SK-MEL-5 (cell line): ENCODE measurements at regions not wholly inside any gene's neighbourhood (a gene's known extent, or its start where the extent isn't known, plus 50 kb on each side); places are given as distances from the start of the nearest gene placed in this dataset.
"Not testable (repeated sequence)": the region's sequence is repeated elsewhere in the genome, so short reads cannot be mapped to it uniquely, and the experiment has no call there.

Experiments used
- DNase-seq: peaks from one replicate; pipeline ENCODE4 v3.0.0-alpha.2; 2016; ENCODE audit warnings: low read depth, low spot score
- in situ Hi-C: cut with HindIII; loops from 2 replicates; pipeline ENCODE4 v1.10.0; 2016; ENCODE audit warnings: low sequenced_read_pairs, high pct_unique_total_duplicates, low pct_unique_long_range_greater_than_20kb

DNA sequence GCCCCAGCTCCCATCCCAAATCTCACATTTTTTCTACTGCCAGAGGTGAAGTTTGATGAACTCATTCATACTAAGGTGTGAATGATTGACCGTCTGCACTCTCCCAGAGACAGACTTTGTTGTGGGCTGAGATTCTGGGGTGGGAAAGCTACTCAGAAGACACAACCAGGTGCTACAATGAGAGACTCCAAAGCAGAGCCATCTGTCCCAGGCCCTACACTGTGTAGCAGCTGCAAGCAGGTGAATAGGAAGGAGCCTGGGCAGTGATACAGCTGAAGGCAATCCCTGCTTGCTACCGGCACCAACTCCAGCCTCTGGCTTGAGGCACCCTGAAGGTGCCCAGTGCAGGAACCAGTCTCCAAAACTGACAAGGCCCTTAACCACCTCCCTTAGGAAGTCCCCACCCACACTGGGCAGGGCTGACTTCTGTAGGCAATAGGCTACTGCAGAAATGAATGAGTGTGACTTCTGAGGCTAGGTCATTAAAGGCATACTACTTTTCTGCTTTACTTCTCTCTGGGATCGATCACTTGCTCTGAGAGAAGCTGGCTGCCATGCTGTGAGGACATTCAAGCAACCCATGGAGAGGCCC lies 79.7 kb upstream of the RUNX3 start:
- DNase-seq: no peak
- in situ Hi-C loops: loop anchor here (25.0 kb wide), 1 partner anchor 97 kb away; no protein-coding TSS in a partner anchor

DNA sequence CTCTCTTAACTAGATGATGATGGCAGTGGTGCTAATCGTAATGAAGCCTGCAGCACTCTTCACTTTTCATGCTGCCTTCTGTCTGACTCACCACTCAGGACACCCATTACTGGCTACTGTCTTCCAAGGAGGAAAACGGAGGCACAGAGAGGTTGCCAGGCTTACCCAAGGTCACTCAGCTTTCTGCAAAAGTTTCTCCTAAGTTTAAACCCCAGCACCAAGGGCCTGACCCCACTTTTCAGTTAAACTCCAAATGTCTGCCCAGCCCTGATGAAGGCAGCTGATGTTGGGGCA lies 78.1 kb upstream of the RUNX3 start:
- in situ Hi-C loops: loop anchor here (25.0 kb wide), 1 partner anchor 96 kb away; no protein-coding TSS in a partner anchor
- no peak for DNase-seq

GRCh38 chr1:25007390-25008191 lies 77.5 kb upstream of the RUNX3 start:
- DNase-seq: not testable (repeated sequence)
- in situ Hi-C loops: loop anchor here (25.0 kb wide), 1 partner anchor 95 kb away; no protein-coding TSS in a partner anchor

- in situ Hi-C loops: loop anchor here (25.0 kb wide), 1 partner anchor 94 kb away; no protein-coding TSS in a partner anchor
- peak; percentile 55 for DNase-seq
Measured at GRCh38 chr1:25006770-25007169, 76.7 kb upstream of the RUNX3 start.

GRCh38 chr1:25004355-25004754 lies 74.3 kb upstream of the RUNX3 start:
- in situ Hi-C loops: loop anchor here (25.0 kb wide), 1 partner anchor 92 kb away; no protein-coding TSS in a partner anchor
- DNase-seq: no peak

GRCh38 chr1:25003457-25004190 lies 73.5 kb upstream of the RUNX3 start:
- in situ Hi-C loops: loop anchor here (25.0 kb wide), 1 partner anchor 91 kb away; no protein-coding TSS in a partner anchor
- DNase-seq: peak; percentile 84

DNA sequence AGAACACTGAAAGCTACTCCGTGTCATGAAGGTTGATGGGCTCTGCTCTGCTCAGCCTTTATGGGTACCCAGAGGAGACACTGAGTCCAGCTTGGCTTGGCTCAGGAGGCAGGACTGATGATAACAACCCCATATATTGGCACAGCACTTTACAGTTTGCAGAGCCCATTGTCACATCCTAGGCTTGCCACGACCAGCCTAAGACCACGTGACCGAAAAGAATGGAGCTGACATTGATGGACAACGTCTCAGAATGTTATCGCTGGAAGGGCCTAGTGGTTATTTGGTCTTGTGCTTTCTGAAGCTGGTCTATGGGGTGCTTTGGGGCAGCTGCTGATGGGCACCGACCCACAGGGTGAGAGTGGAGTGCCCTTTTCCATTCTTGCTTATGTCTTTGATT lies 72.9 kb upstream of the RUNX3 start:
- in situ Hi-C loops: loop anchor here (25.0 kb wide), 1 partner anchor 91 kb away; no protein-coding TSS in a partner anchor
- no peak for DNase-seq

DNA sequence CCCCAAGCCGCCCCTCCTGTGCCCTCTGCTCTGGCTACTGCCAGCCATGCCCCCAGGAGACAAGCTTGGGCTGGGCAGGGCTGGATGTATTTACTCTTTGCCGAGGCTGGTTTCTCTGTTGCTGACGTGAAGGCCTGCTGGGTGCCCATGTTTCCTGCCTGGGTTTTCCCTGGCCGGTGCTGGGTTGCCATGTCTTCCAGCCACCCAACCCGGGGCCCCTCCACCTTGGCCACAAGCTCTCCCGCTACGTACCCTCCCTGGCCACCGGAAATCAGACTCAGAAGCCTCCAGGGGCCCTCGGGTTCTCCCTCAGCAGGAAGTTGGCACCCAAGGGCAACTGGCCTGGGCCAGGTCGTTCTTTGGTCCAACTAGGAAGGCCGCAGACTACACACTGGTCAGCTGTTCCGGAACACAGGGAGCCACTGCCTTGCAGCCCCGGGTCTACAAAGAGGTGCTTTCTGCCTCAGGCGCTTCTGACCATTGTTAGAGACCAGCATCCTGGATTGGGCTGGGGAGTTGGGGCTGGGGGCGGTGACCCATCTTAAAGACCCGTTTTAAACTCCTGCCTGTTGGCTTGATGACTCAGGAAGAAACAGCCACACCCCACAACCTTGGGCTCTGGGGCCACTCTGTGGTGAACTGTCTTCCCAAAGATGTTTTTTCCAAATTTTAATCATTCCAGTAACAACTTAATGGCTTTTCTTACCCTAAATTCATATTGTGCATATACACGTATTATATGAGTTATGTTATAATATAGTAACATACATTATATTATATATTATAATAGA lies 71.2 kb upstream of the RUNX3 start:
- no peak for DNase-seq
- in situ Hi-C loops: loop anchor here (25.0 kb wide), 1 partner anchor 89 kb away; no protein-coding TSS in a partner anchor

DNA sequence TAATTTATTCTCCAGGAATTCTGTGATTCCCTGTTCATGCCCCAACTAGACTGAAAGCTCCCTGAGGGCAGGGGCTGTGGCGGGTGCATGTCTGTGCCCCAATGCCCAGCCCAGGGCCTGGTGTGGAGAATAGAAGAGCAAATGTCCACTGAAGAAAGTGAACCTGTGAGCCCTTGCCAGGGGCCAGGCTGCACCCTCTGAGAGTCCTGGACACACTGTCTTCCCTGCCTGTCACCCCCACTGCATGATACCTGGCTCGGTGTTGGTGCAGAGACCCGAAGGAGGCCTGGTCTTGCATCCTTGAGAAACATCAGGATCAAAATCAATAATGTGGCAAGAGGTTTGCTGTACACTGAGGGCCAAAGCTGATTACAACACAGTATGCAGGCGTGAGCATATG lies 69.8 kb upstream of the RUNX3 start:
- in situ Hi-C loops: loop anchor here (25.0 kb wide), 1 partner anchor 88 kb away; no protein-coding TSS in a partner anchor
- no peak for DNase-seq

- DNase-seq: no peak
- in situ Hi-C loops: no loop called here
Measured at GRCh38 chr1:24999426-24999825, 69.3 kb upstream of the RUNX3 start.

- no peak for DNase-seq
- in situ Hi-C loops: no loop called here
Measured at GRCh38 chr1:24998563-24999245, 68.6 kb upstream of the RUNX3 start.

DNA sequence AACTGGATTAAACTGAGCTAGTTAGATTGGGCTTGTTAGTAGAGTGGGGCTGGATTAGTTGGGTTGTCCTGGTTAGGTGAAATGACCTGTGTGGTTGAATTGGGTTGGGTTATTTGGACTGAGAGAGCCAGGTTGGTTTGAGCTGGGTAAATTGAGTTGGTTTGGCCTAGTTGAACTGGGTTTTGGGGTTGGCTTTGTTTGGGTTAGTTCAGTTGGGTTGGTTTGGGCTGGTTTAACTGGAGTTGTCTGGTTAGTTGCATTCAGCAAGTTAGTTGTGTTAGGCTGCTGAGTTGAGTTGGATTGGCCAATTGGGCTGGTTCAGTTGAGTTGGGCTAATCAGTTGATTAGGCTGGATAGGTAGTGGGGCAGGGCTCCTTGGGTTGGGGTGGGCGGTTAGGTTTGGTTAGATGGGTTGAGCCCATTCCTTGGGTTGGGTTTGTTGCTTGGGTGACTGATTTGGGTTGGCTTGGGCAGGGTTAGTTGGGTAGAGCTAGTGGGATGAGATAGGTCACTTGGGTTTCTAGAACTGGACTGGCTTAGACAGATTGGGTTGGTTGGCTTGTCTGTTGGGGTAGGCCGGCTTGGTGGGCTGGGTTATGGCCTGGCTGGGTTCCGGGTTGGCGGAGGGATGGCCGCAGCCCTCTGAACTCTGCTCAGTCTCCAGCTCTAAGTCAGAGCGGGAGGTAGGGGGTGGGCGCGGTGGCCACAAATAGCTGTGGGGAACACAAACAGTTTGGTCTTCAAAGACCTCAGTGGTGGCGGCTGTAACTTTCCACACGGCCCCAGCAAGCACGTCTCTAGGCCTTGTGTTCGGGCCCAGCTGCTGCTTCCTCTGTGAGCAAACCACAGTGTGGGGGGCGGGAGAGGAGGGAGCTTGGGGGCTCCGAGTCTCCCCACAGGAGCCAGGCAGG lies 67.2 kb upstream of the RUNX3 start:
- no peak for DNase-seq
- in situ Hi-C loops: no loop called here

- in situ Hi-C loops: no loop called here
- DNase-seq: no peak
Measured at GRCh38 chr1:24996456-24996855, 66.4 kb upstream of the RUNX3 start.

- no peak for DNase-seq
- in situ Hi-C loops: no loop called here
Measured at GRCh38 chr1:24995661-24996060, 65.6 kb upstream of the RUNX3 start.

- in situ Hi-C loops: no loop called here
- DNase-seq: no peak
Measured at GRCh38 chr1:24995140-24995539, 65.1 kb upstream of the RUNX3 start.

DNA sequence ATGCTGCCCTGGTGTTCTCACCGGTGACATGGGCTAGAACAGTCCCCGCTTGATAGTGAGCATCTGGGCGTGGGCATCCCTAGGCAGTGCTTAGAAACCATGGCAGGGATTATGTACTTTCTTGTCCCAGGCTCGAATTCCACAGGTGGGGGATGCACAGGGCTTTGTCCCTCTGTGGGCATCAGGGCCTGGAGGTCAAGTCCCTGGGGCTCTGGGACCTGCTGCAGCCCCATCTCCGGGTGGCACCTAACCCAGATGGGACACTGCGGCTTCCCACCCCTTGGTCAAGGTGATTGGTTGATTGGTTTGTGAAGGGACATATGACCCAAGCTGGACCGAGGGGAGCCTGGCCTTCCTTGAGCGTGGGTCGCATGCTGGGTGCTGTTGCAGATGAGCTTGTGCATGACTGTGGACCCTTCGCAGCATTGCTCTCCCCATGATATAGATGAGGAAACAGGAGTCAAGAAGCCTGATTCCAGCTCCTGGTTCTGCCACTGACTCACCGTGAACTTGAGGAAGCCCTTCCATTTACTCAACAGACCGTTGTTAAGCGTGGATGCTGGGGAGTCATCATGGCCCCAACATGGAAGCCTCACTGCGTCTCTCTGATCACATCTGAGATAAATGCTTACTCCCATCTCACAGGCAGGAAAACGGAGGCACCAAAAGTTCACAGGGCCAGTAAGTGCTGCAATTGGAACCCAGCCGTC lies 64.0 kb upstream of the RUNX3 start:
- DNase-seq: no peak

More for the DNA sequence above, 64.0 kb upstream of the RUNX3 start:
- in situ Hi-C loops: no loop called here
